SK-N-SH (cell line): ENCODE measurements at regions not wholly inside any gene's neighbourhood (a gene's known extent, or its start where the extent isn't known, plus 50 kb on each side); places are given as distances from the start of the nearest gene placed in this dataset.

Experiments used
- CHD2 ChIP-seq: fragments of 150-350 bp; IDR thresholded peaks from 2 replicates; pipeline ENCODE4 v1.6.1; 2018; ENCODE audit warnings: low read length; ENCODE audit not compliant: partially characterized antibody
- CTCF ChIP-seq: fragments of 200-600 bp; sonication (generic); IDR thresholded peaks from 2 replicates; pipeline ENCODE4 v1.6.1; 2017; ENCODE audit warnings: antibody characterized with exemption, mild to moderate bottlenecking, moderate library complexity
- EZH2phosphoT487 ChIP-seq: fragments of 200-600 bp; sonication (generic); IDR thresholded peaks from 2 replicates; pipeline ENCODE4 v1.6.1; 2017; ENCODE audit warnings: low read depth, mixed run types, mild to moderate bottlenecking, antibody characterized with exemption, moderate library complexity, borderline replicate concordance
- FOXJ3 ChIP-seq: sonication (generic); formaldehyde crosslinking; IDR thresholded peaks from 2 replicates; pipeline ENCODE4 v1.5.1; 2020; ENCODE audit warnings: mild to moderate bottlenecking, missing genetic modification reagents
- GABPA ChIP-seq: IDR thresholded peaks from 2 replicates; pipeline ENCODE4 v1.4.0; 2012; ENCODE audit warnings: low read depth, mild to moderate bottlenecking
- GATA2 ChIP-seq: sonication (generic); formaldehyde crosslinking; IDR thresholded peaks from 2 replicates; pipeline ENCODE4 v1.5.0; 2020; ENCODE audit warnings: mild to moderate bottlenecking, missing genetic modification reagents
- PBX3 ChIP-seq: IDR thresholded peaks from 2 replicates; pipeline ENCODE4; 2012
- REST ChIP-seq: IDR thresholded peaks from 2 replicates; pipeline ENCODE4 v1.6.1; 2012; ENCODE audit warnings: mild to moderate bottlenecking, low read depth, low read length, moderate library complexity
- TEAD4 ChIP-seq: IDR thresholded peaks from 2 replicates; pipeline ENCODE4 v1.4.0; 2012; ENCODE audit warnings: mild to moderate bottlenecking, borderline replicate concordance; ENCODE audit not compliant: insufficient read depth
- YY1 ChIP-seq: IDR thresholded peaks from 2 replicates; pipeline ENCODE4 v1.4.0; 2012; ENCODE audit warnings: low read depth, mild to moderate bottlenecking
- ZBTB33 ChIP-seq: IDR thresholded peaks from 2 replicates; pipeline ENCODE4 v1.4.0; 2012; ENCODE audit warnings: low read depth, borderline replicate concordance

- TF ChIP-seq PBX3 (no peak), CHD2 (no peak), FOXJ3 (CRISPR knock-in tag) (no peak), EZH2phosphoT487 (no peak), CTCF (no peak), ZBTB33 (no peak), GABPA (no peak), TEAD4 (no peak), REST (no peak), YY1 (no peak), GATA2 (CRISPR knock-in tag) (no peak)
Measured at GRCh38 chr18:53796040-53796729, 428.3 kb downstream of the MBD2 start.
